ENCODE measurements at regions not wholly inside any gene's neighbourhood (a gene's known extent, or its start where the extent isn't known, plus 50 kb on each side); places are given as distances from the start of the nearest gene placed in this dataset.

DNA sequence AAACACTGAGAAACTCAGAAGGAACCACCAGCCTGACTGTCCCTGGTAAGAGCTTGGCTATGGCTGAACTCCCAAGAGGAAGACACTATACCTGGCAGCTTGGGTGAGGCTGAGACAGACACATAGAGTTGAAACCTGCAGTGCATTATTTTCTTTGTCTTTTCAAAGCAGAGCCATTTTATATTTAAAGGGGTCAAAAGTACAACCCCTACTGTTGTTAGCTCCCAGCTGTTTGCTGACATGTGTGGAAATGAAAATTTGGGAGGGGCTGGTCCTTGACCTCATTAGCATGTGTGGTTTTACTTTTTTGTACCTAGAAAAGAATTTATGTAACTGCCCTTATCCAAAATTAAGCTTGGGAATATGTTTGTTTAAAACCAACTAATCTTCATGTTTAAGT lies 309.0 kb downstream of the RPRM start:
- ChIA-PET CTCF (no interaction called here), POLR2A (no interaction called here)
- intact Hi-C loops (cut with micrococcal nuclease; ENCODE audit: unreplicated experiment), result no loop called here
- TF ChIP-seq, protein P1, sequence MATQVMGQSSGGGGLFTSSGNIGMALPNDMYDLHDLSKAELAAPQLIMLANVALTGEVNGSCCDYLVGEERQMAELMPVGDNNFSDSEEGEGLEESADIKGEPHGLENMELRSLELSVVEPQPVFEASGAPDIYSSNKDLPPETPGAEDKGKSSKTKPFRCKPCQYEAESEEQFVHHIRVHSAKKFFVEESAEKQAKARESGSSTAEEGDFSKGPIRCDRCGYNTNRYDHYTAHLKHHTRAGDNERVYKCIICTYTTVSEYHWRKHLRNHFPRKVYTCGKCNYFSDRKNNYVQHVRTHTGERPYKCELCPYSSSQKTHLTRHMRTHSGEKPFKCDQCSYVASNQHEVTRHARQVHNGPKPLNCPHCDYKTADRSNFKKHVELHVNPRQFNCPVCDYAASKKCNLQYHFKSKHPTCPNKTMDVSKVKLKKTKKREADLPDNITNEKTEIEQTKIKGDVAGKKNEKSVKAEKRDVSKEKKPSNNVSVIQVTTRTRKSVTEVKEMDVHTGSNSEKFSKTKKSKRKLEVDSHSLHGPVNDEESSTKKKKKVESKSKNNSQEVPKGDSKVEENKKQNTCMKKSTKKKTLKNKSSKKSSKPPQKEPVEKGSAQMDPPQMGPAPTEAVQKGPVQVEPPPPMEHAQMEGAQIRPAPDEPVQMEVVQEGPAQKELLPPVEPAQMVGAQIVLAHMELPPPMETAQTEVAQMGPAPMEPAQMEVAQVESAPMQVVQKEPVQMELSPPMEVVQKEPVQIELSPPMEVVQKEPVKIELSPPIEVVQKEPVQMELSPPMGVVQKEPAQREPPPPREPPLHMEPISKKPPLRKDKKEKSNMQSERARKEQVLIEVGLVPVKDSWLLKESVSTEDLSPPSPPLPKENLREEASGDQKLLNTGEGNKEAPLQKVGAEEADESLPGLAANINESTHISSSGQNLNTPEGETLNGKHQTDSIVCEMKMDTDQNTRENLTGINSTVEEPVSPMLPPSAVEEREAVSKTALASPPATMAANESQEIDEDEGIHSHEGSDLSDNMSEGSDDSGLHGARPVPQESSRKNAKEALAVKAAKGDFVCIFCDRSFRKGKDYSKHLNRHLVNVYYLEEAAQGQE (IDR thresholded peaks at IDR 0.05; ENCODE audit: insufficient read depth in 1 of 2, low read depth in 2 of 2, low read length in 1 of 2), result no peak
- TF ChIP-seq, protein P2, sequence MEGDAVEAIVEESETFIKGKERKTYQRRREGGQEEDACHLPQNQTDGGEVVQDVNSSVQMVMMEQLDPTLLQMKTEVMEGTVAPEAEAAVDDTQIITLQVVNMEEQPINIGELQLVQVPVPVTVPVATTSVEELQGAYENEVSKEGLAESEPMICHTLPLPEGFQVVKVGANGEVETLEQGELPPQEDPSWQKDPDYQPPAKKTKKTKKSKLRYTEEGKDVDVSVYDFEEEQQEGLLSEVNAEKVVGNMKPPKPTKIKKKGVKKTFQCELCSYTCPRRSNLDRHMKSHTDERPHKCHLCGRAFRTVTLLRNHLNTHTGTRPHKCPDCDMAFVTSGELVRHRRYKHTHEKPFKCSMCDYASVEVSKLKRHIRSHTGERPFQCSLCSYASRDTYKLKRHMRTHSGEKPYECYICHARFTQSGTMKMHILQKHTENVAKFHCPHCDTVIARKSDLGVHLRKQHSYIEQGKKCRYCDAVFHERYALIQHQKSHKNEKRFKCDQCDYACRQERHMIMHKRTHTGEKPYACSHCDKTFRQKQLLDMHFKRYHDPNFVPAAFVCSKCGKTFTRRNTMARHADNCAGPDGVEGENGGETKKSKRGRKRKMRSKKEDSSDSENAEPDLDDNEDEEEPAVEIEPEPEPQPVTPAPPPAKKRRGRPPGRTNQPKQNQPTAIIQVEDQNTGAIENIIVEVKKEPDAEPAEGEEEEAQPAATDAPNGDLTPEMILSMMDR (IDR thresholded peaks at IDR 0.05), result no peak
- TF ChIP-seq POLR2AphosphoS5 (IDR thresholded peaks at IDR 0.05; ENCODE audit: low read depth, low read length) (no peak), SIN3A (IDR thresholded peaks at IDR 0.05; ENCODE audit: borderline replicate concordance, insufficient read depth, low read depth, low read length) (no peak), TCF7L2 (IDR thresholded peaks at IDR 0.05; ENCODE audit: low read depth, low read length) (no peak)
- in situ Hi-C loops (cut with HindIII; ENCODE audit: low pct_unique_long_range_greater_than_20kb, low sequenced_read_pairs), result no loop called here
- Histone ChIP-seq H3K27me3 (ENCODE audit: control insufficient read depth, insufficient read depth, low read length) (no peaks in the 10 kb centered on the region), H3K9me3 (ENCODE audit: control insufficient read depth, insufficient read depth, low read depth, low read length) (no peaks in the 10 kb centered on the region), H3K4me1 (ENCODE audit: control insufficient read depth, insufficient read depth, low read length) (no peaks in the 10 kb centered on the region), H3K4me3 (ENCODE audit: low read depth in 2 of 2, low read length in 2 of 2) (no peak overlapping the region), H3K36me3 (ENCODE audit: control insufficient read depth, insufficient read depth, low read length) (no peaks in the 10 kb centered on the region), H3K27ac (ENCODE audit: low read length) (no peak overlapping the region)
- ATAC-seq (no peak), DNase-seq (ENCODE audit: low read depth, low spot score) (no peak)
- BruUV-seq (replicated peaks), result no TSS peak

- H3K27me3 ChIP-seq (ENCODE audit: control insufficient read depth, insufficient read depth, low read length), result no peaks in the 10 kb centered on the region
- TF ChIP-seq POLR2AphosphoS5 (IDR thresholded peaks at IDR 0.05; ENCODE audit: low read depth, low read length) (no peak), SIN3A (IDR thresholded peaks at IDR 0.05; ENCODE audit: borderline replicate concordance, insufficient read depth, low read depth, low read length) (no peak), TCF7L2 (IDR thresholded peaks at IDR 0.05; ENCODE audit: low read depth, low read length) (no peak)
- TF ChIP-seq, protein P1 (IDR thresholded peaks at IDR 0.05; ENCODE audit: insufficient read depth in 1 of 2, low read depth in 2 of 2, low read length in 1 of 2), result no peak
- TF ChIP-seq, protein P2 (IDR thresholded peaks at IDR 0.05), result no peak
- H3K27ac ChIP-seq (ENCODE audit: low read length), result no peak overlapping the region
- no TSS peak for BruUV-seq (replicated peaks)
- no peak overlapping the region for H3K4me3 ChIP-seq (ENCODE audit: low read depth in 2 of 2, low read length in 2 of 2)
- intact Hi-C loops (cut with micrococcal nuclease; ENCODE audit: unreplicated experiment) (no loop called here), in situ Hi-C loops (cut with HindIII; ENCODE audit: low pct_unique_long_range_greater_than_20kb, low sequenced_read_pairs) (no loop called here)
- POLR2A ChIA-PET, result no interaction called here
- no peaks in the 10 kb centered on the region for H3K36me3 ChIP-seq (ENCODE audit: control insufficient read depth, insufficient read depth, low read length)
- no peak for DNase-seq (ENCODE audit: low read depth, low spot score)
- H3K9me3 ChIP-seq (ENCODE audit: control insufficient read depth, insufficient read depth, low read depth, low read length), result no peaks in the 10 kb centered on the region
- no peaks in the 10 kb centered on the region for H3K4me1 ChIP-seq (ENCODE audit: control insufficient read depth, insufficient read depth, low read length)
- CTCF ChIA-PET, result no interaction called here
- ATAC-seq, result no peak
Measured at GRCh38 chr2:153165021-153165420, 313.5 kb downstream of the RPRM start.

All from Panc1 (cell line).